Endothelial cell of umbilical vein (primary cell): ENCODE measurements at regions not wholly inside any gene's neighbourhood (a gene's known extent, or its start where the extent isn't known, plus 50 kb on each side); places are given as distances from the start of the nearest gene placed in this dataset.

ENCODE experiments used
- BruUV-seq: library from RNA; stranded (reverse); fragments of 400-500 nt; replicated peaks from 2 replicates; lab custom pipeline; 2021; lab: Mats Ljungman, UMichigan
- CTCF ChIA-PET: fragments of 300-600, 350-600 bp; sonication (Branson Sonifier 250); formaldehyde crosslinking; loops from one replicate; lab custom pipeline; 2021; ENCODE audit warnings: antibody characterized with exemption, inconsistent platforms; lab: Charles Lee
- POLR2A ChIA-PET: fragments of 300-600, 350-600 bp; sonication (Branson Sonifier 250); formaldehyde crosslinking; loops from one replicate; lab custom pipeline; 2021; ENCODE audit warnings: antibody characterized with exemption, inconsistent platforms; lab: Charles Lee
- DNase-seq: peaks from one replicate; pipeline ENCODE4 v3.0.0-alpha.2; 2011; ENCODE audit warnings: low read depth, low spot score
- FAIRE-seq: peaks from 2 replicates; lab custom pipeline; 2011; peaks lifted over from hg19 to GRCh38; lab: Jason Lieb, UNC
- H2AFZ ChIP-seq: 2 replicates; pipeline ENCODE4 v1.6.0; 2012; ENCODE audit warnings: low read depth, low read length, control low read depth, inconsistent platforms
- H3K27ac ChIP-seq: 2 replicates; pipeline ENCODE4 v1.5.1; 2011; ENCODE audit warnings: low read depth, mild to moderate bottlenecking, control low read depth, low read length, moderate library complexity; ENCODE audit not compliant: insufficient read depth
- H3K27me3 ChIP-seq, 2 experiments: 2 replicates each; pipeline versions ENCODE4 v1.6.0 to v1.6.1; 2011; ENCODE audit warnings: low read length in 2 of 2, mixed read lengths in 1 of 2; ENCODE audit not compliant: control insufficient read depth in 2 of 2, insufficient read depth in 2 of 2
- H3K36me3 ChIP-seq, 2 experiments: 2 replicates in 1 of 2; 3 replicates in 1 of 2; pipeline ENCODE4 v1.5.1; 2011; ENCODE audit warnings: low read length in 2 of 2, mild to moderate bottlenecking in 1 of 2, moderate library complexity in 1 of 2; ENCODE audit not compliant: control insufficient read depth in 2 of 2, insufficient read depth in 2 of 2; ENCODE audit errors: extremely low read depth in 1 of 2
- H3K4me1 ChIP-seq: 3 replicates; pipeline ENCODE4 v1.5.1; 2011; ENCODE audit warnings: mild to moderate bottlenecking, low read length; ENCODE audit not compliant: control insufficient read depth, insufficient read depth; ENCODE audit errors: extremely low read depth
- H3K4me2 ChIP-seq: 2 replicates; pipeline ENCODE4 v1.6.1; 2011; ENCODE audit warnings: low read length, control low read depth, mixed read lengths; ENCODE audit not compliant: insufficient read depth
- H3K4me3 ChIP-seq, 3 experiments: fragments of 200-600 bp in 1 of 3; sonication (generic), shearing (Covaris generic) in 1 of 3; replicated peaks in 1 of 3; 2 replicates each; pipeline ENCODE4 v1.5.1; 2011 to 2016; ENCODE audit warnings: control low read depth in 3 of 3, low read length in 3 of 3, mild to moderate bottlenecking in 2 of 3, inconsistent platforms in 1 of 3, low read depth in 1 of 3, moderate library complexity in 1 of 3; ENCODE audit not compliant: insufficient read depth in 1 of 3
- H3K79me2 ChIP-seq: 2 replicates; pipeline ENCODE4 v1.6.0; 2012; ENCODE audit warnings: low read length, inconsistent platforms; ENCODE audit not compliant: control insufficient read depth, insufficient read depth
- H3K9ac ChIP-seq: replicated peaks from 2 replicates; pipeline ENCODE3; 2011; ENCODE audit warnings: low read length, control low read depth; ENCODE audit not compliant: insufficient read depth; ENCODE audit errors: extremely low read depth
- H3K9me1 ChIP-seq: replicated peaks from 3 replicates; pipeline ENCODE4 v1.6.0; 2011; ENCODE audit warnings: mild to moderate bottlenecking, low read length; ENCODE audit not compliant: control insufficient read depth, insufficient read depth; ENCODE audit errors: extremely low read depth
- H3K9me3 ChIP-seq: replicated peaks from 2 replicates; pipeline ENCODE4 v1.5.1; 2012; ENCODE audit warnings: low read length, inconsistent platforms; ENCODE audit not compliant: control insufficient read depth, insufficient read depth
- H4K20me1 ChIP-seq: replicated peaks from 2 replicates; pipeline ENCODE3; 2011; ENCODE audit warnings: mild to moderate bottlenecking, low read length; ENCODE audit not compliant: control insufficient read depth, insufficient read depth; ENCODE audit errors: extremely low read depth
- EZH2 ChIP-seq: IDR thresholded peaks from 2 replicates; pipeline ENCODE4 v1.6.1; 2012; ENCODE audit warnings: borderline replicate concordance, low read depth, mild to moderate bottlenecking, moderate library complexity, low read length, inconsistent platforms; ENCODE audit not compliant: severe bottlenecking
- FOS ChIP-seq: IDR thresholded peaks from 2 replicates; pipeline ENCODE4 v1.6.1; 2011; ENCODE audit warnings: mild to moderate bottlenecking, low read length, moderate library complexity, borderline replicate concordance; ENCODE audit not compliant: insufficient read depth
- GATA2 ChIP-seq: IDR thresholded peaks from 2 replicates; pipeline ENCODE4 v1.7.0; 2011; ENCODE audit warnings: low read depth, mild to moderate bottlenecking, moderate library complexity, mixed read lengths, low read length; ENCODE audit not compliant: insufficient read length, insufficient read depth
- JUN ChIP-seq: IDR thresholded peaks from 2 replicates; pipeline ENCODE4 v1.6.1; 2011; ENCODE audit warnings: borderline replicate concordance, low read depth; ENCODE audit not compliant: insufficient read length, insufficient read depth
- MYC ChIP-seq: IDR thresholded peaks from one replicate; pipeline ENCODE4 v1.6.1; 2011; ENCODE audit warnings: mild to moderate bottlenecking, low read depth, low read length
- POLR2A ChIP-seq: IDR thresholded peaks from 2 replicates; pipeline ENCODE4 v1.6.1; 2012; ENCODE audit warnings: low read depth, mild to moderate bottlenecking, control low read depth, low read length
- POLR2AphosphoS5 ChIP-seq: IDR thresholded peaks from 2 replicates; pipeline ENCODE4 v1.6.1; 2012; ENCODE audit warnings: low read depth, mild to moderate bottlenecking, control low read depth, low read length, moderate library complexity; ENCODE audit not compliant: insufficient read depth
- dilution Hi-C: fragments of 300-500 bp; cut with MboI; formaldehyde crosslinking; loops from one replicate; pipeline ENCODE4 v1.15.0; 2019; ENCODE audit warnings: low sequenced_read_pairs; ENCODE audit not compliant: extremely low pct_ligation_motif_present
- intact Hi-C: fragments of 100-400 bp; cut with micrococcal nuclease; formaldehyde crosslinking; loops from one replicate; pipeline ENCODE4 v1.10.0; 2022
- TF ChIP-seq, protein P1 (sequence below), 2 donors: IDR thresholded peaks; 1 replicate in 1 of 2; 2 replicates in 1 of 2; pipeline ENCODE4 v1.5.1; 2011; ENCODE audit warnings: low read length in 2 of 2, mild to moderate bottlenecking in 2 of 2, moderate library complexity in 2 of 2, control low read depth in 1 of 2, inconsistent platforms in 1 of 2, low read depth in 1 of 2; ENCODE audit not compliant: insufficient read depth in 1 of 2; ENCODE audit errors: extremely low read depth in 1 of 2
- TF ChIP-seq, protein P2 (sequence below): IDR thresholded peaks from 2 replicates; pipeline ENCODE4 v1.6.1; 2011; ENCODE audit not compliant: insufficient read depth, insufficient read length

DNA sequence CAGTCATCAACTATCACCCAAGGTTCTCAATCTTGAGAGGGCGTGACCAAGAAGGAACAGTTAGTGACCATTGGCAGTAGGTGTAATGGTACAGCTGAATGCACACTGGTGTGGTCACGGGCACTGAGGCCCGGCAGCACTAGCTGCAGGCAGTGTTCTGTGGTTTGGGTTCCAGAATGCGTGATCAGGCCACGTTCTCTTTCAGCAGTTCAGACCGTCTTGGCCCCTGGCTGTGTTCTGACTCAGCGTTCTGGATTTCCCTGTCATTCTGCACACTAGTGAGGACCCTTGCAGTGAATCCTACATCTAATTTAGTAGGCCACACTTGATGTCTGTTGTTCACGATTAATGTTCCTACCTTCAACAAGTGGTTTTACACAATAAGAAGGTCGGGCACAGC, 220.5 kb upstream of the SLCO3A1 start:
- Histone ChIP-seq H3K9me1 (no peaks in the 10 kb centered on the region), H3K79me2 (no peaks in the 10 kb centered on the region), H3K27me3 (no peaks in the 10 kb centered on the region), H4K20me1 (no peaks in the 10 kb centered on the region), H3K4me3 (no peak overlapping the region), H3K9me3 (no peaks in the 10 kb centered on the region), H3K4me2 (no peak overlapping the region), H3K4me1 (no peaks in the 10 kb centered on the region), H3K36me3 (no peaks in the 10 kb centered on the region), H3K27ac (no peak overlapping the region), H2AFZ (no peak overlapping the region), H3K9ac (no peak overlapping the region)
- intact Hi-C loops: no loop called here
- POLR2A ChIA-PET: no interaction called here
- dilution Hi-C loops: no loop called here
- FAIRE-seq (no peak), DNase-seq (no peak)
- TF ChIP-seq JUN: no peak
- no peak for TF ChIP-seq FOS
- TF ChIP-seq, protein P1, sequence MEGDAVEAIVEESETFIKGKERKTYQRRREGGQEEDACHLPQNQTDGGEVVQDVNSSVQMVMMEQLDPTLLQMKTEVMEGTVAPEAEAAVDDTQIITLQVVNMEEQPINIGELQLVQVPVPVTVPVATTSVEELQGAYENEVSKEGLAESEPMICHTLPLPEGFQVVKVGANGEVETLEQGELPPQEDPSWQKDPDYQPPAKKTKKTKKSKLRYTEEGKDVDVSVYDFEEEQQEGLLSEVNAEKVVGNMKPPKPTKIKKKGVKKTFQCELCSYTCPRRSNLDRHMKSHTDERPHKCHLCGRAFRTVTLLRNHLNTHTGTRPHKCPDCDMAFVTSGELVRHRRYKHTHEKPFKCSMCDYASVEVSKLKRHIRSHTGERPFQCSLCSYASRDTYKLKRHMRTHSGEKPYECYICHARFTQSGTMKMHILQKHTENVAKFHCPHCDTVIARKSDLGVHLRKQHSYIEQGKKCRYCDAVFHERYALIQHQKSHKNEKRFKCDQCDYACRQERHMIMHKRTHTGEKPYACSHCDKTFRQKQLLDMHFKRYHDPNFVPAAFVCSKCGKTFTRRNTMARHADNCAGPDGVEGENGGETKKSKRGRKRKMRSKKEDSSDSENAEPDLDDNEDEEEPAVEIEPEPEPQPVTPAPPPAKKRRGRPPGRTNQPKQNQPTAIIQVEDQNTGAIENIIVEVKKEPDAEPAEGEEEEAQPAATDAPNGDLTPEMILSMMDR (IDR thresholded peaks at IDR 0.05; ENCODE audit: extremely low read depth in 1 of 2, insufficient read depth in 1 of 2, low read depth in 1 of 2, low read length in 2 of 2): no peak
- no peak for TF ChIP-seq GATA2
- TF ChIP-seq MYC: no peak
- no peak for TF ChIP-seq POLR2A
- TF ChIP-seq, protein P2, sequence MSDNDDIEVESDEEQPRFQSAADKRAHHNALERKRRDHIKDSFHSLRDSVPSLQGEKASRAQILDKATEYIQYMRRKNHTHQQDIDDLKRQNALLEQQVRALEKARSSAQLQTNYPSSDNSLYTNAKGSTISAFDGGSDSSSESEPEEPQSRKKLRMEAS: no peak
- TF ChIP-seq POLR2AphosphoS5: no peak
- TF ChIP-seq EZH2: no peak
- CTCF ChIA-PET: no interaction called here
- no TSS peak for BruUV-seq
